Activated CD8-positive, alpha-beta memory T cell treated with anti-CD3 and anti-CD28 coated beads, Interleukin-2, amount 50 U/mL, for 1 hour (primary cell): ENCODE measurements at regions not wholly inside any gene's neighbourhood (a gene's known extent, or its start where the extent isn't known, plus 50 kb on each side); places are given as distances from the start of the nearest gene placed in this dataset.

Source experiments
- DNase-seq: peaks from one replicate; pipeline ENCODE4 v3.0.0-alpha.2; 2020; ENCODE audit errors: extremely low read depth

DNA sequence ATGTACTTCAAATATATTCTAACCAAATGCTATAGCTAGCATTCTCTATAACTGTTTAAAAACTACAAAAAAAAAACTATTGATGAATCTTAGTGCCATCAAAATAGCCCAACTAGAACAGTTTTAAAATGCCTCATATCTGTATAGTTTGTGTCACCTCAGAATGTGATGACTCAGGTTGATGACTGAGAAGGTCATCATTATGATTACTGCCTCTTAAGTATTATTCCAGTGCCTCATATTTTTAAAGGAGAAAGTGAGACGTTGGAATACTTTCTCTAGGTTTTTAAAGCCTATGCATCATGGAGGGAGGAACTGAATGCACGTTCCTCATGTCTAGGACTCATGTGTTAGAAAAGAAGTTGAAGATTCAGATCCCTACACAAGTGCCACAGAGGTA is 88.2 kb downstream of the TMA16 start:
- no peak for DNase-seq

DNA sequence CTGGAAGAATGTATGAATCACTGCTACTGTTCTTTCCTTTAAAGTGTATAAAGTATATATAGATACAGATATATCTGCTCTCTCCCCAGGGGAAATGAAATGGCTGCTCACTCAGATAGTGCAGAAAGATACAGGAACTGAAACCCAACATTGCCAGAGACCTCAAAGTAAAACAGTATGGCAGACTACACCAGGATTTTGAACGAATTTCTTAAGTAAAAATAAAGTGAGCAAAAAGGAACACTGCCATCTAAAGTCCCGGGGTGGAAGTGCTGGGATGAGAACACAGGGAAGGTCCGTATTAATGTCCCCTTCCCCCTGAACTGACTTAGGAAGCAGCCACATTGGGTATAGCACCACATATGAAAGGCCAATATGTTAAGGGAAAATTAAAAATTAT is 93.4 kb downstream of the TMA16 start:
- no peak for DNase-seq

DNA sequence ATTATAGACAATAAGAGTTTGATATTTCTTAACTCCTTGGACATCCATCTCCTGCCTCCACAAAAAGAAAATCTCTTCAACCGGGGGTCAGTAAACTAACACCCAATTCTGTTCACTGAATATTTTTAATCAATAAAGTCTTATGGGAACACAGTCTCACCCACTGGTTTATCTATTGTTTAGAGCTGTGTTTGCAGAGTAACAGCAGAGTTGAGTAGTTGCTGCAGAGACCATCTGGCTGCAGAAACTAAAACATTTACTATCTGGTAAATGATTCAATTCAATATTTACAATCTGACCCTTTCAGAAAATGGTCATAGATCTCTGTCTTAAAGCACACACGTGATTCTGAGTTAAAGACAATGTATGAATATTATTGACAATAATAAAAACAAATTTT is 94.0 kb downstream of the TMA16 start:
- DNase-seq, result no peak

DNA sequence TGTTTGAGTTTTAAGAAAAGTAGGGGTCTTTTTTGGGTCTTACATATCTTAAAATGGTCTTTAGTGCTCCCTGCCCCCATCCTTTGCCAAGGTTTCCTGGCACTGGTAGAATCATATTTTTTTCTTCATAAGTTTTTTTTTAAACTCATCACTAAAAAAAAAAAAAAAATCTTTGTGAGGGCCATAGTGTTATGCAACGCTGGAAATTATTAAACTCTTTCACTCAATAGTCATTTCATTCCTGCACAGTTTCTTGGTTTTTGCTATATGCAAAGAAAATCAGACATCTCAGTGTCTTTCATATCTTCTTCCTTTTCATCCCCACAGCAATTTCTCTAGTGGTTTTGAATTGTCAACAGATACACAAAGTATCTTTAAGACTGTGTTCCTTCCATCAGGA is 95.6 kb downstream of the TMA16 start:
- no peak for DNase-seq

DNA sequence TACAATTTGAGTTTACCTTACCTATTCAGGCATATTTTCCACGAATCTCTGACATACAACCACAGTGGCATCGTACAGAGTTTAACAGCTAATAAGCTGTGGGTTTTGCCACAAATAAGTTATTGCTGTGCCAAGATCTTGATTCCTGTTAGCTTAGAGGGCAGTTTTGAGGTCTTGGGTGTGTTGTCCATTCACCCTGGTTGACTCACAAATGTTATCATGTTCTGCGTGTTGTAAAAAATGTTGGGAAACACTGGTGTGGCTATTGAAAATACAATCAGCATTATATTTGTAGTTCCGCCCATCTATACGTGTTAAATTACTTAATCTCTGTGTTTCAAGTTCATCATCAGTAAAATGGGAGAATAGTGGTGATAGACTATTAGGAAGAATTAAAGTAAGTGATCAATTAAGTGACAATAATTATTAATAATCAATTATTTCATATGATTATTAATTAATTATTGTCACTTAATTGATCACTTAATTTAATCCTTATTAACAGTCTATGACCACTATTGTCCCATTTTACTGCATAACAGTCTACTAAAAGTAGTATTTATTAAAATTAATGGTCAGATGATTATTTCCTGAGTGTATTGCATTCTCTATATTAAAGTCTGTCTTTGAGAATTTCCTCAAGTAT is 96.3 kb downstream of the TMA16 start:
- DNase-seq, result no peak

DNA sequence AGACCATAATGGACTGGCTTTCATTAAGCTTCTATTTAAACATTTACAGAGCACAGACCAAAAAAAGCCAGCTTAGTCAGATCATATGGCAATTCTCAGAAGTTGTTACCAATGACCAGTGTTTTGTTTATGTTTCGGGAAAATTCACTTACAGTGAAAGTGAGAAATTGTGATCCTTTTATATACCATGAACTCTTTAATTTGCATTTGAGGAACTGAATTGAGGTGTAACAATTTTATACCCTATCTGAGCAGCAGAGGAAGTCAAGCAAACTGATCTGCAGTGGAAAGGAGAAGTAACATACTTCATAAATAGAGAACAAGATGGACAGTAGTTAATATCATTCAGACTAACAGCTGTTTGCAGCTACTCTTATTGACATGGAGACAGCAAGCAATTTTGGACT is 97.1 kb downstream of the TMA16 start:
- DNase-seq, result no peak

DNA sequence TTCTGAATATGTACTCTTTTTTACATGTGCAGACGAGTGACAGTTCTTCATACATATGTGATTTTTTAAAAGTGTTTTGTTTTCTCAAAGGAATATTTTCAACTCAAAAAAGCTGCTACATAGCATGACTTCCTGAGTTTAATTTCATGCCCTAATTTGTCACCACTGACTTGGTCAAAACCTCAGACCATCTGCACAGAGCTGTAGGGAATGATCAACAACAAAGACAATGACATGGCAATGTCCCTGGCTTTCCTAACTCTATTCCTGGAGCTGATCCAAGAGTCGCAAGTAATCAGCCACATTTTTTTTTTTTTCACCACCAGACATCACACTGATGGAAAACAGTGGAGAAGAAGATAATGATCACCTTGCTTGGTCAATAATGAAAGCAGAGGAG is 97.7 kb downstream of the TMA16 start:
- no peak for DNase-seq

DNA sequence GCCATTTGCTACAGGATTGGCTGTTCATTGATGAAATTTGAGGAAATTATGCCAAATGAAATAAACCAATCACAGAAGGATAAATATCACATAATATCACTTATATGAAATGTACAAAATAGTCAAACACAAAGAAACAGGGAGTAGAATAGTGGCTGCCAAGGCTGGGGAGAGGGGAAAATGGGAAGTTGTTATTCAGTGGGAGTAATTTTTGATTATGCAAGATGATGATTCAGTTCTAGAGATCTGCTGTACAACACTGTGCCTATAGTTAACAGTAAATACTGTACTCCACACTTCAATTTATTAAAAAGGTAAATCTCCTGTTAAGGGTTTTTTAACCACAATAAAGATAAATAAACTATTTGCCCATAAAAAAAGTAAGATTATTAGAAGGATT is 101.1 kb downstream of the TMA16 start:
- DNase-seq, result no peak

DNA sequence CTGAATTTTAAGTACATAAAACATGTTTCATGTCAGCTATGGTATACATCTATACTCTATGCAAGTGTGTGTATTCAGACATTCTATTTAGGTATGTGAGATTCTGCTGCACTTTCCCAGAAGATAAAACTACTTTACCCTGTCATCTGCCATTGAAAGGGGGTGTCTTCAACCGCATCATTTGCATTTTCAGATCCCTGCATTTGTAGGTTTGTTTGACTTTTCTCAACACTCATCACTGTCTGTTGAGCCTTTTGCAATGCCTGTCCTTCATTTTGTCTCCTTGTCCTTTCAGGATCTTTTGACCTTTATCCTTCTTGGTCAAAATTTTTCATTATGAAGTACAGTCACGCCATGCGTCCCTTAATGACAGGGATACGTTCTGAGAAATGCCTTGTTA is 103.5 kb downstream of the TMA16 start:
- DNase-seq, result no peak

DNA sequence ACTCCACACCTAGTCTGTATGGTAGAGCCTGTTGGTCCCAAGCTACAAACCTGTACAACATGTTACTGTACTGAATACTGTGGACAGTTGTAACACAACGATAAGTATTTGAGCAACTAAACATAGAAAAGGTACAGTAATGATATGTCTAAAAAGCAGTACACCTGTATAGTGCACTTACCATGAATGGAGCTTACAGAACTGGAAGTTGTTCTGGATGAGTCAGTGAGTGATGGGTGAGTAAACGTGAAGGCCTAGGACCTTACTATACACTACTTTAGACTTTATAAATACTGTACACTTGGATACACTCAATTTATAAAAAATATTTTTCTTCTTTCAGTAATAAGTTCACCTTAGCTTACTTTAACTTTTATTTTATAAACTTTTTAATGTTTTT is 104.0 kb downstream of the TMA16 start:
- no peak for DNase-seq

DNA sequence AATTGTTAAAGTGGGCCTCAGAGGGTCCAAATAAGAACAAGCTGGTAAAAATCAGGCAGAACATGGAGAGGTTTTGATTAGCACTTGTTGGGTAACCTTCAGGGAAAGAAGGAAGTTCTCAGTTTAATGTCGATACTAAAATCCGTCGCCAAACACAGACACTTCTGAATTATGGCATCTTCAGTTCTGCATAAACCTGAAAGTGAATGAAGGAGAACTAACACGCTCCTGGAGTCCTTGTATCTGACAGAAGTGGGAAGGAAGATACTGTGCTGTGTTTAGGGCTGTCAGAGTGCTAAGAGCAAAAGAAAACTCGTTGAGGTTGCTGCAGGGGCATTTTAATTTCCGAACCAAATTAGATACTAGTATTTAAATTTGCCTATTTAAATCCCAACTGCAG is 106.2 kb downstream of the TMA16 start:
- DNase-seq, result no peak

DNA sequence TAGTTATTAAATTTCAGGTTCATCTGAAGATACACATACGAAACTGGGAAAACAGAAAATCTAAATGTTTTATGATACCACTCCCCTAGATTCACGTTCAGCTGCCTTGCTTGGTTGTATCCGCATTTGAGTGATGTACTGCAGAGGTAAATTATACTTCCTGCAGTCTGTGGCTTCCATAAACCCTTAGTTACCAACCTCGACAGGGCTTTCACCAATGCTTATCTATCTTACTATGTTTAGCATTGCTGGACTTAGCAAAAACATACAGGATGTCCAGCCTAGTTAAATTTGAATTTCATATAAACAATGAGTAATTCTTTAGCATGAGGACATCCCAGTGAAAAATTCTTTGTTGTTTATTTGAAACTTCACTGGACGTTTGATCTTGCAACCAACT is 108.8 kb downstream of the TMA16 start:
- no peak for DNase-seq

DNA sequence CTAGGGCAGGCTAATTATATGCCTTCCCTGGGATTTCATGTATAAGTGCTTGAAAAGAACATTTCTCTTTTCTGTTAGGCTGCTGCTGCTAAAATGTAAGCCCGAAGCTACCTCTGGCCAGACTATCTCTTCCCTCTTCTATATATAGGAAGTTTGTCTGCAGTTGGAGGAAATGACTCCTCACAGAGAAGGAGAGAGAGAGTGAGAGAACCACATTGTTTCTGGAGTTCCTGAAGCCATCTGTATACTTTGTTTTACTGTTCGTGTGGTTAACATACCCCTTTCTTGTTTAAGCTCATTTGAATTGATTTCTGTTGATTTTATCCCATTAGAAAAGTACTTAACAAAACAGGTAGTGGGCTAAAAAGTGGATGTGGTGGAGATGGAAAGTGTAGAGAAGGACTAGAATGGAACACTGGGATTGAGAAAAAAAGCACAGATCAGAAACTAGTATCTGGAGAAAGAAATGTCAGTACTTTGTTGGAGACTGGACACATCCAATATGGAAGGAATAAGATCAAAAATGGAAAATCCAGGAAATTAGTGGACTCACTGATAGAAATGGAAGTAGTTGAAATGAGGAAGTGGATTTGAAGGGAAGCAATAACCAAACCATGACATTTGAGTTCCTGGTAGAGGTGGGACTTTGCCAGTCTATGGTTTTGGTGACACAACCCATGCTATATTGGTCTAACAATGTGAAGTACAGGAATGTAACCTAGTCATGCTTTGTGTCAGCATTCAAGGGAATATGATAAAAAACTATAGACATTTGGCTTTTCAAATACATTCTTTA is 112.6 kb downstream of the TMA16 start:
- no peak for DNase-seq

DNA sequence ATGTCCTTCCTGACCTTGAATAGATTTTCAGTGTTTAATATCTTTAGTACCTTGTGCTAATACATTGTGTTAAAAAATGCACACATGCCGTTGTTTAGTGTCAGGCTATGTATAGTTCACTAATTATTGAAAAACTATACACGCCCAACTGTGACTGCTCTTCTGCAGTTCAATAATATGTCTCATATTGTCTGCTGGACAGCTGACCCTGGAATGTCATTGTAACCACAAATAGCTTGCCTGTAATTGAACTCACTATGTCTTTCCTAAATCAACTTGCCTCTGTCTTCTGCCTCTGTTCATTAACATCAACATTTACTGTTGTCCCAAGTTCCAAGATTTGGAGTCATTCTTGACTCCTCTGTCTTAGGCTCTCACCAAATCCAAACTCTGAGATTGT is 114.5 kb downstream of the TMA16 start:
- DNase-seq, result no peak

DNA sequence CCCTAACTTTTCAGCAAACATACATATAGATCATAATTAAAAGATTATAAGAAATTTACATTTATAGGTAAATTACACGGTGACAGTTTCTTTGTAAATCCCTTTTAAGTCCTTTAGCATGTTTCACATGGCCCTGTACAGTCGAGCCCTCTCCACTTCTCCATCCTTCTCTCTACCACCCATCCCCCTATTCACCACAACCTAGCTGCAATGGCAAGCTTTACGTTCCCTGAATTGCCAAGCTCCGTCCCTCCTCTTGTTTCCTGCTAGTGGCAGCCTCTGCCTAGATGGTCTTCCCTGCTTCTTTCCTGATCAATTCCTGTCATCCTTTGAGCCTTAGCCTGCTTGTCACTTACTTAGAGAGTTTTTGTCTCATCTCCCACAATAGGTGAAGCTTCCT is 116.2 kb downstream of the TMA16 start:
- DNase-seq, result no peak

DNA sequence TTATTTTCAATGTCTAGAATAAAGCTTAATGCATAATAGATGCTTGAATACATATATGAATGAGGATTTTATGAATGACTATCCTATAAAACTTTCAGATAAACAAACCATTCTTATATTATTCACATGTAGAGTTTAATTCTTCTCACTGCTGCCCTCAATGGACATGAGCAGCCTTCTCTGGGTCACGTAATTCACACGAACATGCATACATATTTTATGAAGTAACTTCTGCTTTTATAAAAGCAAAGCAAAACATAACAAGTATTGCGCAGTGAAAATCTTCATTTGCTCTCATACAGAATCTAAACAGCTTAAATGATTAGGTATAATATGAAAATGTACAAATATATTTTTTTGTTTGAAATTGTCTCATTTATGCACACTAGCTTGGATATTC is 116.7 kb downstream of the TMA16 start:
- no peak for DNase-seq

DNA sequence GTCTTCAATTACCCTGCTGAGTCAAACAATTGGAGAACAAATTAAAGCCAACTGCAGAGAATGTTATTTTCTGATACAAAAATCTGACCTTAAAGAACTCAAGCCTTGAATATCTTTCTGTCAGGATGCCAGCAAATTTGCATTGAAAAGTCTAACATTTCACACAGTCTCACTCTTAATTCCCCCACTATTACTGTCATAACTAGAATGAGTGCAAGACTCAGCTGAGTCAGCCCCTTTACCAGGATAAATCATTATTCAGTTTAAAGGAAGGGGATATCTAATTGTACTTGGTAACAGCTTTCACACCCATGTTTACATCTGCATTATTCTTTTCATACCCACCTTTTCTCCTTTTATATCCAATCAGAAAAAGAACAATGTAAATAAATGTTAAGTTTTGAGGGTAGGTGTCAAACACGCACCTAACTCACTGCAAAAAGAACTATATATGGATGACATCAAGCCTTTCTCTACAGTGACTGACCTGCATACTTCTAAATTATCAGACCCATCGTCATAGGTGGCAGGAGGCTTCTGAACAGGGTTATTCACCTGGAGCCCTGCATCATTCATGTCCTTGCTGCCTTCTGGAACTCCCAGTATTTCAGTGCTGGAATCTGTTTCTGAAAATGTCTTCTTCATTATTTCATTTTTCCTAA is 117.4 kb downstream of the TMA16 start:
- DNase-seq, result no peak

DNA sequence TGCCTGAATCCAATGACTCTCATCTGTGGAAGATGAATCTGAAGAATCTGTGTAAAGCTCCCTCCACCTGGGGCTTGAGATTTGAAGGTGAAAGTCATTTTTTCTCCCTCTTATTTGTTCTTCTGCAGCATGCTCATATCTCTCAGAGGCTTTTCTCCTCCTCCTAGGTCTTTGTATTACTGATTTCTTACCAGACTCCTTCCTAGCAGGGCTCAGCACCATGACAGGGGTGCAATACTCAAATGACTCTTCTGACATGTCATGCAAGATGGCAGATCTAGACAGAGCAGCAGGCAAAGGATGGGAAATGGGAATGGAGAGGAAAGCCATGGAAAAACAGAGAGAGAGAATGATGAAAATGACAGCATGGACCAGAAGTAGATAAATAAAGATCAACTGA is 118.3 kb downstream of the TMA16 start:
- no peak for DNase-seq

DNA sequence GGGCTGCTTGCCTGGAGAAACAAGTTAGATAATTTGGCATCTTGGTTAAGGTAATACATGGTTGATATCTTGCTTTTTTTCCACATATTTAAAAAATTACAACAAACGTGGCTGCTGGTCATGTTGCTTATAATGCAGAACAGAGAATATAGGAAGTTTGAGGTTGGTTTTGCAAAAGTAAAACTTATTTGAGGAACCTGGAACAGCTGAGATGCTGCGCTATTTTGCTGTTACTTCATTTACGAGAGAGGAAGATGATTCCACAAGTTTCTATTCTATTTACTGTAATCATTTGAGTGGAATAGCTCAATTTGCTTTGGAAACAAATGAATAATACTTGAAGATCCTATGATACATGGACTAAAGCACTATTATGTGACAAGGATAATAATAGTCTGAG is 118.9 kb downstream of the TMA16 start:
- DNase-seq, result no peak

DNA sequence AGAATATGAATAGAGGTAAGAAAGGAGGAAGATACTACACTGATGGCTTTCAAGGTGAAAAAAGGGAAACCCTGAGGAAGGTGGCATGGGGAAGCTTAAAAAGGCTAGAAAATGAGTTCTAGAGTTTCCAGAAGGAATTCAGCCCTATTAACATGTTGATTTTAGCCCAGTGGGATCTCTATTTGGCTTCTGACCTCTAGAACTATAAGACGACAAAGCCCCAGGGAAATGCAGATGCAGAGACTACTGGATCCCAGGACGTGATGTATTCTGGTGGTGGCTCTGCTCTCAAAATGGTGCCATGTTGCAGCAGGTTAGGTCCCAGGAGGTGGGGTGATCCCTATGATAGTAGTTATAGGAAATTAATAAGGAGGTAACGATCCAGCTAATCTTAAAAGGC is 120.4 kb downstream of the TMA16 start:
- no peak for DNase-seq

DNA sequence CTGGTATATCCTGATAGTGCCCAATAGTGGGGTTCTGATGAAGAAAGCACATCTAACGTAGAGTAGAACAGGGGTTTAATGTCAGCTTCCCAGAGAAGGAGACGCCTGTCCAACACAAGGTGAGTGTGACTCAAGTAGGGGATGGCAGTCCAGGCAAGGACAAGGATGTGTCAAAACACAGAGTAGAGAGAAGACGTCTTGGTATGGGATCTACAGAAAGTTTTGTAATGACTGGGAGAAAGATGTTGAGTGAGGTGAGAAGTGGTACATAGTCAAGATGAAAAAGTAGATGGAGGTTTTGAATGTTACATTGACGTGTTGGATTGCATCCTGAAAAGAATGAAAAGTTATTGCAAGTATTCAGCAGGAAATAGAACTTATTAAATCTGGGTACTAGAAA is 124.4 kb downstream of the TMA16 start:
- no peak for DNase-seq

DNA sequence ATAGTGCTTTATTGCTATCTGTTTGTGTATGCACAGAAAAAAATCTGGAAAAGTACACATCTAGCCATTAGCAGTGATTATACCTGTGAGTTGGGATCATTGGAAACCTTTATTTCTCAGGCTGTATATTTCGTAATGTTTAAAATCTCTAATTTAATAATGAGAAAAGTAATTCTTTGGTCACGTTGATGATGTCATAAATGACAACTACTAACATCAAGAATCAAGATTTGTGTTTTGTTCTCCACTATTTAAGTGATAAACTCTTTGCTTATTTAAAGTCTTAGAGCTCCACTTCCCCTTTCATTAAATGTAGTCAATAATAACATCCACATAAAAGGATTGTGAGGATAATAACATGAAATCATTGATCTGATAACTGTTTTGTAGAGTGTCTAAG is 126.2 kb downstream of the TMA16 start:
- no peak for DNase-seq

DNA sequence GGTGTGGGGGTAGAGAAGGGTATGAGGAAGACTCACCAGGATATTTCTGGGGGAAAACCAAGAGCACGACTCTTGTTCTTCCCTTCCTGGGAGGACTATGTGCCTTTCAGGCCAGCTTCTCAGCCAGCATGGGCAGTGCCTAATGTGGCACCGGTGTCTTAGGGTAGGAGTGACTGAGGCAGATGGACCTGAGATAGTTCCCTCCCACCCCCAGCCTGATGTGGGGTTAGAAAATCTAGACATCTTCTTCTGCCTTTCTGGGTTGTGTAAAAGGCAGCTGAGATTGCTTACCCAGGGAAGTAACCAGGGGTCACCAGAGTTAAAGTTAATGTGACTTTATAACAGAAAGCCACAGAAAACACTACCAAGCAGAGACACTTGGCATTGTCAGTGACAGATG is 127.3 kb downstream of the TMA16 start:
- no peak for DNase-seq
